ENCODE measurements at regions not wholly inside any gene's neighbourhood (a gene's known extent, or its start where the extent isn't known, plus 50 kb on each side); places are given as distances from the start of the nearest gene placed in this dataset.
A peak's percentile ranks its signal among the peaks of the same experiment; 100 is the strongest.

- Mint-ChIP-seq H3K4me3 (no peak overlapping the region), H3K9me3 (no peaks in the 10 kb centered on the region), H3K36me3 (no peaks in the 10 kb centered on the region), H3K27ac (peak overlapping the region; percentile 33; the same call in 1 of the 2 replicates), H3K4me1 (0 out of 2 replicates have a peak, but pooled peaks cover 5% of the 10 kb centered on the region), H3K27me3 (ENCODE audit: low read depth) (no peaks in the 10 kb centered on the region)
- peak; percentile 11 for DNase-seq (ENCODE audit: low spot score)
- POLR2A ChIA-PET: no interaction called here
- ATAC-seq: peak; percentile 48
- TF ChIP-seq PRRX2 (CRISPR knock-in tag; IDR thresholded peaks at IDR 0.05) (no peak), JUN (CRISPR knock-in tag; IDR thresholded peaks at IDR 0.05) (no peak), RORB (CRISPR knock-in tag; IDR thresholded peaks at IDR 0.05) (no peak), NR1H2 (CRISPR knock-in tag; IDR thresholded peaks at IDR 0.05) (no peak), ETV6 (CRISPR knock-in tag; IDR thresholded peaks at IDR 0.05) (no peak), ZNF396 (CRISPR knock-in tag; IDR thresholded peaks at IDR 0.05; ENCODE audit: borderline replicate concordance) (no peak), ESRRA (CRISPR knock-in tag; IDR thresholded peaks at IDR 0.05; ENCODE audit: borderline replicate concordance) (no peak), FOXP4 (CRISPR knock-in tag; IDR thresholded peaks at IDR 0.05) (no peak), ZSCAN18 (CRISPR knock-in tag; IDR thresholded peaks at IDR 0.05) (no peak)
- TF ChIP-seq, protein P1, sequence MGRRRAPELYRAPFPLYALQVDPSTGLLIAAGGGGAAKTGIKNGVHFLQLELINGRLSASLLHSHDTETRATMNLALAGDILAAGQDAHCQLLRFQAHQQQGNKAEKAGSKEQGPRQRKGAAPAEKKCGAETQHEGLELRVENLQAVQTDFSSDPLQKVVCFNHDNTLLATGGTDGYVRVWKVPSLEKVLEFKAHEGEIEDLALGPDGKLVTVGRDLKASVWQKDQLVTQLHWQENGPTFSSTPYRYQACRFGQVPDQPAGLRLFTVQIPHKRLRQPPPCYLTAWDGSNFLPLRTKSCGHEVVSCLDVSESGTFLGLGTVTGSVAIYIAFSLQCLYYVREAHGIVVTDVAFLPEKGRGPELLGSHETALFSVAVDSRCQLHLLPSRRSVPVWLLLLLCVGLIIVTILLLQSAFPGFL (CRISPR knock-in tag; IDR thresholded peaks at IDR 0.05; ENCODE audit: borderline replicate concordance): no peak
- TF ChIP-seq, protein P2, sequence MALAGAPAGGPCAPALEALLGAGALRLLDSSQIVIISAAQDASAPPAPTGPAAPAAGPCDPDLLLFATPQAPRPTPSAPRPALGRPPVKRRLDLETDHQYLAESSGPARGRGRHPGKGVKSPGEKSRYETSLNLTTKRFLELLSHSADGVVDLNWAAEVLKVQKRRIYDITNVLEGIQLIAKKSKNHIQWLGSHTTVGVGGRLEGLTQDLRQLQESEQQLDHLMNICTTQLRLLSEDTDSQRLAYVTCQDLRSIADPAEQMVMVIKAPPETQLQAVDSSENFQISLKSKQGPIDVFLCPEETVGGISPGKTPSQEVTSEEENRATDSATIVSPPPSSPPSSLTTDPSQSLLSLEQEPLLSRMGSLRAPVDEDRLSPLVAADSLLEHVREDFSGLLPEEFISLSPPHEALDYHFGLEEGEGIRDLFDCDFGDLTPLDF (CRISPR knock-in tag; IDR thresholded peaks at IDR 0.05): no peak
- TF ChIP-seq, protein P3, sequence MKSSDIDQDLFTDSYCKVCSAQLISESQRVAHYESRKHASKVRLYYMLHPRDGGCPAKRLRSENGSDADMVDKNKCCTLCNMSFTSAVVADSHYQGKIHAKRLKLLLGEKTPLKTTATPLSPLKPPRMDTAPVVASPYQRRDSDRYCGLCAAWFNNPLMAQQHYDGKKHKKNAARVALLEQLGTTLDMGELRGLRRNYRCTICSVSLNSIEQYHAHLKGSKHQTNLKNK (CRISPR knock-in tag; IDR thresholded peaks at IDR 0.05): no peak
- CTCF ChIA-PET: no interaction called here
Measured at GRCh38 chr13:73220966-73221720, 162.3 kb downstream of the KLF5 start.

GRCh38 chr13:73218181-73218580 lies 159.4 kb downstream of the KLF5 start:
- H3K4me1 Mint-ChIP-seq: 0 out of 2 replicates have a peak, but pooled peaks cover 4% of the 10 kb centered on the region
- ATAC-seq (no peak), DNase-seq (ENCODE audit: low spot score) (no peak)
- no peak overlapping the region for H3K4me3 Mint-ChIP-seq
- TF ChIP-seq NFE2L1 (CRISPR knock-in tag; IDR thresholded peaks at IDR 0.05) (no peak), PRDM15 (CRISPR knock-in tag; IDR thresholded peaks at IDR 0.05) (no peak), ERG (CRISPR knock-in tag; IDR thresholded peaks at IDR 0.05) (no peak)
- no peaks in the 10 kb centered on the region for H3K9me3 Mint-ChIP-seq
- ChIA-PET CTCF (no interaction called here), POLR2A (no interaction called here)
- no peaks in the 10 kb centered on the region for H3K27me3 Mint-ChIP-seq (ENCODE audit: low read depth)
- H3K36me3 Mint-ChIP-seq: no peaks in the 10 kb centered on the region
- H3K27ac Mint-ChIP-seq: no peak overlapping the region

Measured in WTC11 (cell line).